WI38 (cell line): ENCODE measurements at regions not wholly inside any gene's neighbourhood (a gene's known extent, or its start where the extent isn't known, plus 50 kb on each side); places are given as distances from the start of the nearest gene placed in this dataset.
"Not testable (repeated sequence)": the region's sequence is repeated elsewhere in the genome, so short reads cannot be mapped to it uniquely, and the experiment has no call there.

Experiments
- H3K4me3 ChIP-seq: 2 replicates; pipeline ENCODE4 v1.5.1; 2011; ENCODE audit warnings: low read depth, mild to moderate bottlenecking, control low read depth, low read length
- CTCF ChIP-seq: IDR thresholded peaks from 2 replicates; pipeline ENCODE4 v1.5.1; 2012; ENCODE audit warnings: low read depth, mild to moderate bottlenecking, control low read depth, low read length

- H3K4me3 ChIP-seq = no peak overlapping the region
- no peak for TF ChIP-seq CTCF
Observed at GRCh38 chr12:94012071-94012470, 136.3 kb upstream of the PLXNC1 start.

GRCh38 chr12:94012590-94012989, 135.8 kb upstream of the PLXNC1 start:
- H3K4me3 ChIP-seq = no peak overlapping the region
- TF ChIP-seq CTCF = no peak

GRCh38 chr12:94017247-94017646, 131.1 kb upstream of the PLXNC1 start:
- H3K4me3 ChIP-seq = not testable (repeated sequence)

- no peak overlapping the region for H3K4me3 ChIP-seq
Observed at GRCh38 chr12:94020335-94020734, 128.0 kb upstream of the PLXNC1 start.

GRCh38 chr12:94023879-94024278, 124.5 kb upstream of the PLXNC1 start:
- H3K4me3 ChIP-seq = no peak overlapping the region
- TF ChIP-seq CTCF = no peak

More at GRCh38 chr12:94020335-94020734, 128.0 kb upstream of the PLXNC1 start:
- TF ChIP-seq CTCF = no peak

GRCh38 chr12:94025068-94025467, 123.3 kb upstream of the PLXNC1 start:
- no peak overlapping the region for H3K4me3 ChIP-seq
- TF ChIP-seq CTCF = no peak

- no peak for TF ChIP-seq CTCF
- H3K4me3 ChIP-seq = no peak overlapping the region
Observed at GRCh38 chr12:94025756-94026155, 122.6 kb upstream of the PLXNC1 start.

GRCh38 chr12:94026596-94026995, 121.8 kb upstream of the PLXNC1 start:
- TF ChIP-seq CTCF = no peak
- no peak overlapping the region for H3K4me3 ChIP-seq
